ENCODE measurements at regions not wholly inside any gene's neighbourhood (a gene's known extent, or its start where the extent isn't known, plus 50 kb on each side); places are given as distances from the start of the nearest gene placed in this dataset.
"Not testable (repeated sequence)": the region's sequence is repeated elsewhere in the genome, so short reads cannot be mapped to it uniquely, and the experiment has no call there.

DNA sequence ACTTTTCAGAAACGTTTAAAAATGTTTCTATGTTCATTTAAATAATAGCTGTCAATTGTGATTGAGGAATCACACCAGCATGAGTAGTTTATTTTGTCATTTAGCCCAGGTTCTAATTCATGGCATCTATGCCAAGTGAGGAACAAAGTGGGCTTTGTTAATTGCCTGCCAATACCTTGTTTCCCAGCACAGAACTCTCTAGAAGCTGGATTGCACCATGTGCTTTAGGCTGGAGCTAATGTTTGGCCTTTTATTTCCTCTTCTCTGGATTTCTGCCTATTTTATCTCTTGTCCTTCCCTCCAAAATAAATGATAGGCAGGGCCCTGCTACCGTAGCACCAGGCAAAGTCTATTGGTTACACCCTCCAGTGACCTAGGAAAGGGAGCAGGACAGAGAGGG is 109.9 kb upstream of the ITGB1 start:
- DNase-seq (ENCODE audit: low read depth in 2 of 2): no peak

- no peak for DNase-seq (ENCODE audit: low read depth in 2 of 2)
Measured at GRCh38 chr10:33067481-33067880, 109.5 kb upstream of the ITGB1 start.

- DNase-seq (ENCODE audit: low read depth in 2 of 2): no peak
Measured at GRCh38 chr10:33066558-33067236, 108.7 kb upstream of the ITGB1 start.

GRCh38 chr10:33065111-33065510 is 107.1 kb upstream of the ITGB1 start:
- DNase-seq (ENCODE audit: low read depth in 2 of 2): no peak

DNA sequence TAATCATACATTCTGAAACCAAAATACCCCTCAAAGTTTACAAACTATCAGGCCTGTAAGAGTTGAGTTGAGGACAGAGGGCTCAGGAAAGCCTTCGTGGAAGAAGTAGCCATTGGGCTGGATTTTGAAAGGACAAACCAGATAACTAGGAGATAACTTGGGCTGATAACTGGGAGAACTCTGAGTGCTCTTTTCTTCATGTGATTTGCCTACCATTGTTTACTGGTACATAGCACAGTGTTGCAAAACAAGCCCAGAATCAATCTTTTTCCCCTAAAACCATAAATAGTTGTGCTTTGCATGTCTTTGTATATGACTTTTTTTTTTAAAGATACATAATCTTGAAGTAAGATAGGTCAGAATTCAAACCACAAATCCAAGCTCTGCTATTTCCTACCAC is 106.7 kb upstream of the ITGB1 start:
- no peak for DNase-seq (ENCODE audit: low read depth in 2 of 2)

DNA sequence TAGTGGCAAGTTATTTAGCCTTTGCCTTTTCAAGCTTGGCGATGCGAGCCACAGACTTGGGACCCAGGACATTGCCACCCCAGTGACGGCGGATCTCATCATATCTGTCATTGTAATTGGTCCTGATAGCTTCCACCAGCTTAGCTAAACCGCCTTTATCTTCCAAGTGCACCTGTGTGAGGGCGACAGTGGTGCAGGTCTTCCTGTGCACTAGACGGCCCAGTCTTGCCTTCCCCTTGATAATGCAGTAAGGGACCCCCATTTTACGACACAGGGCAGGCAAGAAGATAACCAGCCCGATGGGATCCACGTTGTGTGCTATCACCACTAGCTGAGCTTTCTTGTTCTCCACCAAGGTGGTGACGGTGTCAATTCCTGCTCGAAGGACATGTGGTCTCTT is 99.6 kb upstream of the ITGB1 start:
- DNase-seq (ENCODE audit: low read depth in 2 of 2): no peak

DNA sequence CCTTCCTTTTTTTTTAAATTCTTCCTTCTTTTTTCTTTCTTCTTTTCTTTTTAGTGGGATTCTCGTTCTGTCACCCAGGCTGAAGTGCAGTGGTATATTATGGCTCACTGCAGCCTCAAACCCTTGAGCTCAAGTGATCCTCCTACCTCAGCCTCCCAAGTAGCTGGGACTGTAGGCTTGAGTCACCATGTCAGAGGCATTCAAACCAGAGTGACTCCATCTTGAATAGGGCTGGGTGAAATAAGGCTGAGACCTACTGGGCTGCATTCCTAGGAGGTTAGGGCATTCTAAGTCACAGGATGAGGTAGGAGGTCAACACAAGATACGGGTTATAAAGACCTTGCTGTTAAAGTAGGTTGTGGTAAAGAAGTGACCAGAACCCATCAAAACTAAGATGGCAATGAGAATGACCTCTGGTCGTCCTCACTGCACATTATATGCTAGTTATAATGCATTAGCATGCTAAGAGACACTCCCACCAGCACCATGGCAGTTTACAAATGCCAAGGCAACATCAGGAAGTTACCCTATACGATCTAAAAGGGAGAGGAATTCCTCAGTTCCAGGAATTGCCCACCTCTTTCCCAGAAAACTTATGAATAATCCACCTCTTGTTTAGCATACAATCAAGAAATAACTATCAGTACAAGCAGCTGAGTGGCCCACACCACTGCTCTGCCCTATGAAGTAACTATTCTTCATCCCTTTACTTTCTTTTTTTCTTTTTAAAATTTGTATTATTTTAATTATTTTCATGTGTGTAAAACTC is 99.0 kb upstream of the ITGB1 start:
- DNase-seq (ENCODE audit: low read depth in 2 of 2): no peak

GRCh38 chr10:33055625-33056024 is 97.6 kb upstream of the ITGB1 start:
- no peak for DNase-seq (ENCODE audit: low read depth in 2 of 2)

DNA sequence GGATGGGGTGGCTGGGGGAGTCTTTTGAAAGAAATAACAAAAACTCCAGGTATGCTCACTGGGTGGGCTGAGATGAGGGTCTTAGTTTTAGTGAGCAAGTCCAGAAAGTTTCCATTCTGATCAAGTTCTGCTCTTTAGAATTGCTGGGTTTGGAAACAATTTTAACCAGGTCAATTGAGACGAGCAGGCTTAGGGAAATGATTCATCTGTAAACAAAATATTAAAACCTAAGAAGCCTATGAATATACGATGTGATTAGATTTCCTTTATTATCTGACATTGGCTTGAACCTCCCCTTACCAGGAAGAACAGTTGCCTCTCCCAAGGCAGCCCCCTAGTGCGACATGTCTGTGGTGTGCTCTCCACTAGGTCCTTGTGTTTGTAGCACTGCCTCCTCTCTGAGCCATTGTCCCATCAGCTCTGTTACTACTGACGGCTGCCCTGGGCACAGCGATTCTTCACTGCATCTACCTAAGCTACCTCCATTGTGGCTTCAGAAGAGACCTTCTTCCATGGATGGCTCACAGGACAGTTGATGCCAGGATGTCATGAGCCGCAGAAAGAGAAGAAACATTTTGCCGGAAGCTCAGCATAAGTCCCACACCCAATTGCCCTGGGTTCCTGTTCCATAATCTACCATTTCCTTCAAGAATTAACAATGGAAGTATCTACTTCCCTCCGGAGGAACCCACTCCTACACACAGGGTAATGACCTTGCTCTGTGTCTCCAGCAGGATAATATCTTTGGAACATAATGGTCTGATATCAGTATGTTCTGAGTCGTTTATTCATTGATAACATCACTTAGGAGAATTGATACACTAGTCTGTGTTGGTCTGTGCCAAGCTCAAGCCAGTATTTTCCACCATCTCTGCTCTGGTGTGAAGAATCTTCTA is 95.1 kb upstream of the ITGB1 start:
- no peak for DNase-seq (ENCODE audit: low read depth in 2 of 2)

DNA sequence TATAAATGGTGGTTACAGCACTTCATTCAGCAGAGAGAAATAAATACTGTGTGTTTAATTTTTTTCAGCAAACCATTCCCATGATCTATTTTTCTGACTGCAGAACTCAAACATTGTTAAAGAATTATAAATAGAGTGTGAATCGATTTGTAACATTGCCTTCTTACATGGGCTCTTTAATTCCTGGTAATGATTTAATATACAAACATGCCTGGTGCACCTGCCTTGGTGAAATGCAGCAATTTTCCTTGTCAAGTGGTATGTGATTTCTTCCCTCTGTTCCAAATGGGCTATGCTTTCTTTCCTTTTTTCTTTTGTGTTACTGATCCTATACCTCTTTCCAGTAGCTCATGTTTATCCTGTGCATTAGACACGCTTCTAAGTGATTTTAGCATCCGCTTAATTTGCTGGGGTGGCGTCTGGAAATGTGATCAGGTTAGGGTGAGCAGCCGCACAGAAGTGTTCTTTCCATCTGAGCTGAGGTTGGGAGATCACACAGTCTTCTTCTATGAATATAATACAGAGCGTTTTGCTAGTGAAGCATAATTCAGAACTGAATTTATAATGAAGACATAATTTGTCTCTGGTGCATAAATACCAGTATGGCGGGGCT is 94.3 kb upstream of the ITGB1 start:
- no peak for DNase-seq (ENCODE audit: low read depth in 2 of 2)

- not testable (repeated sequence) for DNase-seq (ENCODE audit: low read depth in 2 of 2)
Measured at GRCh38 chr10:33049963-33050920, 92.2 kb upstream of the ITGB1 start.

GRCh38 chr10:33048223-33048622 is 90.2 kb upstream of the ITGB1 start:
- no peak for DNase-seq (ENCODE audit: low read depth in 2 of 2)

DNA sequence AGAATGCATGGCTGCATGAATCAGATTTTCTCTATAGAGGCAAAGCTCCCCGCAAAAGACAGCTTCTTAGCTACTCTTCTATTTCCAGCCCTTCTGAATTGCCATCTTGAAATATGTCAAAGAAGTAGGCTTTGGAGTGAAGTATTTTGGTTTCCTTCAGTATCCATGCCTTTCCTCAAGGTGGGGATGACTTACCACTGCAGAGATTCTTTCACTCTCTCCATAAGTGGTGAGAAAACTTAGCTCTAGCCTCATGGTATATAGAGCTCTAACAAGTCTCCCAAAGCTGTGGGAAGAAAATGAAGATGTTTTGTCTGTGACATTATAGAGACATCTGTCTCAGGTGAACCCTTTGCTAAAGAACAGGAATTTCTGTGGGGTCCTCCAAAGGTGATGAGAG is 89.6 kb upstream of the ITGB1 start:
- no peak for DNase-seq (ENCODE audit: low read depth in 2 of 2)

GRCh38 chr10:33046792-33047191 is 88.8 kb upstream of the ITGB1 start:
- DNase-seq (ENCODE audit: low read depth in 2 of 2): no peak

- DNase-seq (ENCODE audit: low read depth in 2 of 2): no peak
Measured at GRCh38 chr10:33045421-33045820, 87.4 kb upstream of the ITGB1 start.

GRCh38 chr10:33042565-33042964 is 84.5 kb upstream of the ITGB1 start:
- DNase-seq (ENCODE audit: low read depth in 2 of 2): no peak

DNA sequence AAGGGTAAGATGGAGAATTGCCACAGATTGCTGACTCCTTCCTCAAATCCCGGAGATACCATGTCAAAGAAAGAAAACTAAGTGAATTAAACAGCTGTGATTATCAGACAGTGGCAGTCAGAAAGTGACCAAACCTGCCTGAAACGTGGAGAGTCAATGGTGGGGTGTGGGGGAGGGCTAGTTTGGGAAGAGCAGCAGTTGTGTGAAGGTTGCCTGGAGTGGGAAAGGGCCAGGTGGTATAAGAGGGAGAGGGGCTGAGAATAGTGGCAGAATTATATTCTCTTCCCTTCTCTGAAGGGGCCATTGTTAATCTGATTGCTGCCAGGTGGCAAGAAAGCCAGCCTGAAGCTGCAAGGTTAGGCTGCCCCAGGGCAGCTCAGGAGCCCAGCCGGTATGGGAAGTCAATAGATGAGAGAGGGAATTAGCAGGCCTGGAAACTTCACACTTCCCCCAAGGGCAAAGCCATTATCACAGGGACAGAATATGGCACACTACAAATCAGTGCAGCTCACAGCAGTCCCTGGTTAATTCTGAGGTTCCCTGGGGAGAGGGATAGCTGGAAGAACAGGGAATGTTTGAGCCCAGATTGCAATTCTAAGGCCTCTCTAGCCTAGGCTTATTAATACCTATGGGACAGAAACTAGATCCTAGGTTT is 83.9 kb upstream of the ITGB1 start:
- DNase-seq (ENCODE audit: low read depth in 2 of 2): no peak

DNA sequence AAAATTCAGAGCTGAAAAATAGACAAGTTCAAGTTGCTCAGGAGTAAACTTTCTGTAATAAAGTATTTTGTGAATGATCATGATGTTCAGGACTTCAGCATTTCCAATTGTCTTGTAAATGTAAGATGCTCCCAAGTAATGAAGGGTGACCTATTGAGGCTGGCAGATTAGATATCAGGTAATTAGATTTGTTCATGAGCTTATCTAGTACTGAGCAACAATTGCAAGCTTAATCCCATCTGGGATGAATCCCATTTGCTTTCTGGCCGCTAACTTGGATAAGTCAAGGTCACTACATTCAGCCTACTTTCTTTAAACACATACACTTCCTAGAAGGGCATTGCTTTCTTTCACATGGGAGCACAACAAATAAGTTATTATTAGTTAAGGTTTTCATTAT is 82.4 kb upstream of the ITGB1 start:
- DNase-seq (ENCODE audit: low read depth in 2 of 2): no peak

DNA sequence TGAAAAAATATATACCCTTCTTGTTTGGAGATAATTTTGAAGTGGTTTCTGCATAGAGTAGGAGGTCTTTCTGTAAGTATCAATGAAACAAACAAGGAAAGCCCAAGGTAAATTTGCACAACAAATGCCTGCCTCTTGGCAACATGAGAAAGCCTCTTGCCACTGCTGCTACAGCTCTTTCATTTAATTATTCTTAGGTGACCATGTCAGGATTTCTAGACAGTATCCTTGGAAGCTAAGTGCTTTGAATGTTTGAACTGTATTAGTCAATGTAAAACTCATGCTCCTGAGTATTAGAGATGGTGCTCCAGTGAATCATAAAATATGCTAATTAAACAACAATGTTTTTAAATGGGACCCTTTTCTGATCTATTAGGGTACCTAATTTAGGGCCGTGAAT is 81.2 kb upstream of the ITGB1 start:
- no peak for DNase-seq (ENCODE audit: low read depth in 2 of 2)

GRCh38 chr10:33038672-33039071 is 80.6 kb upstream of the ITGB1 start:
- no peak for DNase-seq (ENCODE audit: low read depth in 2 of 2)

Measured in stimulated activated CD4-positive, alpha-beta T cell treated with anti-CD3 and anti-CD28 coated beads, Interleukin-12 subunit alpha, Interleukin-12 subunit beta, amount 100 ng/mL, for 24 hours (primary cell).